GM19468 (cell line): ENCODE measurements at regions not wholly inside any gene's neighbourhood (a gene's known extent, or its start where the extent isn't known, plus 50 kb on each side); places are given as distances from the start of the nearest gene placed in this dataset.

ENCODE experiments used
- ATAC-seq: cut with Tn5 transposase; IDR thresholded peaks from one replicate; pipeline ENCODE4 v1.9.1; 2021; ENCODE audit warnings: mild to moderate bottlenecking, moderate library complexity, moderate number of reproducible peaks; ENCODE audit not compliant: unreplicated experiment; ENCODE audit errors: extremely low read depth

DNA sequence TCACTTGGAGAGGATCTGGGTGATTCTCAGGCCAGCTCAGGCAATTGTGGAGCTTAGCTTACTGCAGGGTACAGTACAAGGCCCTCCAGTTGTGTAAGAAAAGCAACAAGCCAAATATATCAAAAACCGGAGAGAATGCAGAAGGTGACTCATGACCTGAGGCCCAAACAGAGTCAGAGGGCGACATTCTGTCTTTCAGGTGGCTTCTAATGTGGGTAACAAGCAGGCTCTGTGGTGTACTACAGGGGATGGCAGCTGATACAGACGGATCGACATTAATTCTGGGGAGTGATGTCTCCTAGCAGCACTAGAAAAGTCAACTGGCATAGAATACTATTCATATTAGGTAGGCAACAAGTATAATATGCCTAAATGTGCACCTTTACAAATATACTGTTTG, 219.5 kb upstream of the SOX11 start:
- no peak for ATAC-seq

DNA sequence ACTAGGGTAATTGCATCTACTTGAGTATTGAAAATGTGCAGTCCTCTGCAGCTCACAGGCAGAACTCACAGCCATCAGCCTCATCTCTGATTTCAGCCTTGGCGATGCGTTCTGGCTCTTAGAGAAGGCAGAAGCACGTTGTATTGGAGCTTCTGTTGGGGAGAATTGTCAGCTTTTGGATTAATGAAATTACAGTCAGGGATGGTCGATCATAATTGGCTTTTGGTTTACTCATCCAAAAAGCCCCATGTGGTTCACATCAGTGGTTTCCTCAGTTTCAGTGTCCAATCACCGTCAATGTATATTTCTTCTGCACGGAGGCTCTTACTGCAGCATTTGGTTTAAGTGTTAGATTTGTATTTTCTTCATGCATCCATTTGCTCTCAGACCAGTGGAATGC, 218.5 kb upstream of the SOX11 start:
- ATAC-seq: no peak

DNA sequence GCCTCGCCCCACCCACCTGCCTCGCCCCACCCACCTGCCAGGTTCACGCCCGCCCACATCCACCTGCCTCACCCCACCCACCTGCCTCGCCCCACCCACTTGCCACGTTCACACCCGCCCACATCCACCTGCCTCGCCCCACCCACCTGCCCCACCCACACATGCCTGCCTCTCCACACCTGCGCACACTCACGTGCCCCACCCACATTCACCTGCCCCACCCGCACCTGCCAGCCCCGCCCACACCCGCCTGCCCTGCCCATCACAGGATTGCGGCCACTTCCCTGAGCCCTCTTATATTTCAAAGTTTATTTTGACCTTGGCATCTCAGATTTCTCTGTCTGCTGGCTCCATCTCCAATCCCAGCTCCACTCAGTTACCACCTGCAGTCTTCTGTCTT, 217.5 kb upstream of the SOX11 start:
- ATAC-seq: no peak

DNA sequence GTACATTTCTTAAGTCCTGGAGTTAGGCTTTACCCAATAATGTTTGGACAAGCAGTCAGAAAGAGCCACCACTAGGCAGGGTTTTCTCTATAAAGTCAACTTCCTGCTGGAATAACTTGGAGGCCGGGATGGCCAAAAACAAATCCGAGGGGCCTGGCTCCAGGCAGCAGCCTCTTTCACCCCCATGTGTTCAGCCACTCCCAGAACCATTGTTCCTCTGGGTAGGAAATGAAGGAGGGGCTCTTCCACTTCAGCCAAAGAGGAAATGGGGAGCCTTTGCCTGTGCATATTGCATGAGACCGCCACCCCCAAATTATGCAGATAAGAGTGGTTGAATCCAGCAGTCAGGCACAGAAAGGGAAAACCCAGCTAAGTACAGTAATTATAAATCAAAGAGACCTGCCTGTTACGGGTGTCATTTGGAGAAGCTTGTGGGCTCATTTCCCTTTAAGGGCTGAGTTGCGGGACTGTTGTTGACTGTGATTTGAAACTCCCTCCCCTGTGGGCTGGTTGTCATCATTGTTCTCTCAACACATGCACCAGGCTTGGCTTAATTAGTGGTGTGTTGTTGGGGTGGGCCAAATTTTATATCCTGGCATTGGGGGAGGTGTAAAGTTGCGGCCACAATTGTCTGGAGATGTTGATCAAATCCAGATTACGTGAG, 212.8 kb upstream of the SOX11 start:
- ATAC-seq: no peak

DNA sequence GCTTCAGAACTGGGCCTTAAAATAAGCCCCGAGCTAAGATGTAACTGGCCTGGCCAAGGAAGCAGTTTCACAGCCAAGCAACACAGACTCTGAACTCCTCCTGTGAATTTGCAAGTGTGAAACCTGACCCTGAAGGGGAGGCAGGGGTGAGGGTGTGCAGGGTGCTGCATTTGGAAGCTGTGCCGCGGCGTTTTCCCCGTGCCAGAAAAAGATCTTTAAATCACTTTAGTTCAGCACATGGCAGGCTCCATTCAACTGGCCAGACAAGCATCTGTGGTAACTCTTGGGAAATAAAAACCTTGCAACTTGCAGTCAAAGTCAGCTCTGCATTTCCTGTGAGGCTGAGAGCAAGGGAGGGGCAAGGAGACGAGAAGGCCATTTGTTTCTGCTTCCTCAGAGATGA, 209.3 kb upstream of the SOX11 start:
- ATAC-seq: no peak

DNA sequence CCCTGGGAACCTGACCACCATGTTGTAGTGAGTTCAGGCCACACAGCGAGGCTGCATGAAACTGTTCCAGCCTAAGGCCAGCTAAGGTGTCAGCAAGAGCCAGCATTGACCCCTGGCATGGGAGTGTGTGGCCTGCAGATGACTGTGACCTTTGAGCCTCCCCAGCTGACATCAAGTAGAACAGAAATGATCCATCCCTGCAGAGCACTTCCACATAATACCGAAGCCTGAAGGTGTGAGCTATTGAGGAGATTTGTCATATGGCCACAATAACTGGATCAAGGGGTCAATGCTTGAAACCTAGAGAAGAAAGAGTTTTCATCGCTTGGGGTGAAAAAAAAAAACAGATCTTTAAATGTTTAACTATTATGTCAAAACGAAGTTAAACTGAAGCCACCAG, 207.3 kb upstream of the SOX11 start:
- no peak for ATAC-seq

DNA sequence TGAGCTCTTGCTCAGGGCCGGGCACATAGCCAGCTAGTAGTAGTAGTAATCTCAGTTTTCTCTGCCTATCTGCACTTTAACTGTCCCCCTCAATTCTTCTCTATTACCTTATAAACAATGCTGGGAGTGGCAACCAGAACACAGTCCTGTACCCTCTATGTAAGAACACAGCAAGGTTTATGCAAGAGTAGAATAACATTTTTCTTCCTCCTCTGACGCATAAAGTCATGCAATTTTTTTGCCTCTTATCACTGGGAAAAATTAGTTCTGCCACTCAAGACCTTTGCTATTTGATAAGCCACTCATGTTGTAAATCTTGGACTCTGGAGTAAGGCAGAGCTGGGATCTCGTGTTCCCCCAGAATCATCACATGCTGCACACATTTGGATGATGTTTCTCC, 200.7 kb upstream of the SOX11 start:
- ATAC-seq: no peak

DNA sequence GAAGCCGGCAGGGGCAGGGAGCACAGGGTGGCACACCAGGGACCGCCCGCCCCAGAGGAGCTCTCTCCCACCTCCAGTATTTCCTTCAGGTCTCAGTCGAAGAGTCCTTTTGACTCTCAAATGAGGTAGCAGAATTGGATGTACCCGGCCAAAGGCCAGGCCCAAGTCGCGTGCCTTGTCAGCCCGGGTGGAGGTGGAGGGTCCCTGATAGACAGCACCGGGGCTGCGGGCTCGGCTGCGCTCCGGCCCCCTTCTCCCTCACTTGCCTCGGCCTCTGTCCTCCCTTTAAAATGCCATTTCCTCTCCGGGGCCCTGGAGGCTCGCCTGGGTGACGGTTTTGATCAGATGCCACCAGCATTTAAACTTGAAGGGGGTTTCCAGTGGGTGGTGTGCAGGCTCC, 198.9 kb upstream of the SOX11 start:
- no peak for ATAC-seq

DNA sequence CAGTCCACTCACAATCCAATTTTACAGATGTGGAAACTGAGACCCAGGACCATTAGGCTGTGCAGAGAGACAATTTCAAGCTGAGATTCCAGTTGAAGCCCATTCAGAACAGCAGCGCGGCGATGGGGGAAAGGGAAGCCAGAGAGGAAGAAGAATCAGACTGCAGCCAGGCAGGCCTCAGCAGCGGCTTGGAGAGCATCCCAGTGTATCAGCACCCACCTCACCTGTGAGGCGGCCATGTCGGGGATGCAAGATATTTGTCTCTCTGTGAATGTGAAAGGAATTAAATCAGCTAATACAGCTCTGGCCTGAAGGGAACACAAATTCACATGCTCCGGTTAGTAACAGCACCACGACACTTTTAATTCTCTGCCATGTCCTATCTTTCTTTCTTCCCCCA, 198.0 kb upstream of the SOX11 start:
- ATAC-seq: no peak

DNA sequence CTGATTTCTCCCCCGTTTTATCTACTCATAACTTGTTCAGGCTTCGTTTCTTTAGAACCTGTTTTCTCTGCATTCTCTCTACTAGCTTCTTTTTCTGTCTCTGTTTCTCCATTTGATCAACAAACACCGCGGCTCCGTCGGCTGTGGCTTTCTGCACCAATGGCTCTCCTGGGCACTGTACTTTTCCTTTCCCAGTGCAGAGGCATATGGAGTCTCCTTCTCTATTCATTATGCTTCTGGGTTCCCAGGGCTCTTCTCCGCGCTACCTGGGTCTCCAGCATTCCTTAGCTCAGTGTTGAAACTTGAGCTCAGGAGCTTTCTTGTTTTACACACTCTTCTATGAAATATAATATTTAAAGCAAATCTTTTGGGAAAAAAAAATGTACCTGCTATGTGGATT, 196.6 kb upstream of the SOX11 start:
- no peak for ATAC-seq

DNA sequence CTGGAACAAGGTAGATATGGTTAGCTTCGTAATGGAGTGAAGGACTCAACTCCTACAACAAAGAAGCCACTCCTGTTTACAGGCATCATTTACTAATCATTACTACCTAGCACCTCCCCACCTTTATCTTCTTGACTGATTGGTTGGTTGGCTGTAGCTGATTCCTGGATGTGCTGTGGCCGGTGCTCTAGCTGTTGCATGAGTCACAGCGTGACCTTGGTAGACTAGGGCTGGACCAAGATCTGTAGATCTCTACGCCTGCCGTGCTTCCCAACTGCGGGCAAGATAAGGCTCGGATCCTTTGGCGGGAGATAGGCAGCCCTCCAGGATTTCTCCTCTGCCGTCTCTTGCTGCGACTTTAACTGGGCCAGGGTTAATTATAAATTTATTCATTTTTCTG, 194.3 kb upstream of the SOX11 start:
- no peak for ATAC-seq

DNA sequence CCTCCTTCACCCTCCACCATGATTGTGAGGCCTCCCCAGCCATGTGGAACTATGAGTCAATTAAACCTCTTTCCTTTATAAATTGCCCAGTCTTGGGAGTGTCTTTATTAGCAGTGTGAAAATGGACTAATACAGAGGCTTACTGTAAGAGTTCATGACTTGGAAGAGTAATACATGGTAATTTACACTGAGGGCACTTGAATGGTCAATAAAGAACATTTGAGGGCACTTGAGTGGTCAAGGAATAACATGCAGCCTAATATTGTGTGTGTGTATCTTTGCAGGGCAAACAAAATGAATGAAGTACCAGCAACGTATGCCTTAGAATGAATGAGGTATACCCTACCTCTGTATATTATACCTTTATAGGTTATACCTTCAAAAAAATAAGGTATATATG, 190.4 kb upstream of the SOX11 start:
- no peak for ATAC-seq

DNA sequence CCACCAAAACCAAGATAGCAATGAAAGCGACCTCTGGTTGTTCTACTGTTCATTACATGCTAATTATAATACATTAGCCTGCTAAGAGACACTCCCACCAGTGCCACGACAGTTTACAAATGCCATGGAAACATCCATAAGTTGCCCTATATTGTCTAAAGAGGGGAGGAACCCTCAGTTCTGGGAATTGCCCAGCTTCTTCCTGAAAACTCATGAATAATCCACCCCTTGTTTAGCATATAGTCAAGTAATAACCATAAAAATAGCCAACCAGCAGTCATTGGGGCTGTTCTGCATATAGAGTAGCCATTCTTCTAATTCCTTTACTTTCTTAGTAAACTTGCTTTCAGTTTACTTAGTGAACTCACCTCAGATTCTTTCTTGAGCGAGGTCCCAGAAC, 189.8 kb upstream of the SOX11 start:
- no peak for ATAC-seq

DNA sequence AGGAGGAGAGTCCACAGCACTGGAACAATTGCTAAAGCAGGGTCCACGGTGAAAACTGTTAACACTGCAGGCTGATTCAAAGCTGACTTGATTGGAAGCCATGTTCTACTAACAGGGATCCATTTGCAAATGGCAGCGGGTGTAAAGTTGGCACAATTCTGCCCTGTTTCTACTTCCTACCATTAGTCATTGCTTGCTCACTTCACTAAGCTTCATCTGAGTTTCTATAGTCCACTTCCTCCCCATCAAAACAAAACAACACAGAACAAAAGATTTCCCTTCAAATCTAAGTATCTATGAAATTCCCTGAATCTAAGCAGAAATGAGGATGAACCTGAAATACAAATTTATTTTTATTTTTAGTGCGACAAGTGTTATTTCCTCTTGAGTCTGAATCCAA, 187.4 kb upstream of the SOX11 start:
- ATAC-seq: no peak

DNA sequence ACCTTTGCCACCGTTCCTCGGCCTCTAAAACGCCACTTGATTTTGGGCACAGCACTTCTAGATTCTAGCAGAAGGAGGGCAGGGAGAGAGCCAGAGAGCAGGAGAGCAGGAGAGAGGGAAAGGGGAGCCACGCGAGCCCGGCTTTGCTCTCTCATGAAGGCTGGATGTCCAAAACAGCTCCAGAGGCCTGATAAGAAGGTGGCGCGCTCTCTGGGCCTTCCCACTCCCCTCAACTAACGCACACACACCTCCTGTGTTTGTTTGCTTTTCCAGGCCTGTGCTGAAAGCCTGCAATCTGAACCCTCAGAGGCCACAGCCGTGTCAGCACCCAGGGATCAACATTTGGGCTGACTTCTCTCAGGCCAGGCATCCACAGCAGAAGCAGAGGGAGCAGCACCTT, 184.8 kb upstream of the SOX11 start:
- no peak for ATAC-seq

DNA sequence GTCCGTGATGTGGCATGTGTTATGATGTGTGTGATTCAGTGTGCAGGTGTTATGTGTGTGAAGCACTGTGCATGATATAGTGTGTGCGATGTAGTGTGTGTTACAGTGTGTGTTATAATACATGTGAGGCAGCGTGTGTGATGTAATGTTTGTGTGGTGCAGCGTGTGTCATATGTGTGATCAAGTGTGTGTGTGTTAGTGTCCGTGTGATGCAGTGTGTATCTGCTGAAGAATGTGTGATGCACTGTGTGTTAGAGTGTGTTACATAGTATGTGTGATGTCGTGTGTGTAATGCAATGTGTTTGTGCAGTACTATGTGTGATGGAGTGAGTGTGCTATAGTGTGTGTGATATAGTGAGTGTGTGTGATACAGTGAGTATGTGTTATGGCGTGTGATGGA, 182.8 kb upstream of the SOX11 start:
- ATAC-seq: no peak

DNA sequence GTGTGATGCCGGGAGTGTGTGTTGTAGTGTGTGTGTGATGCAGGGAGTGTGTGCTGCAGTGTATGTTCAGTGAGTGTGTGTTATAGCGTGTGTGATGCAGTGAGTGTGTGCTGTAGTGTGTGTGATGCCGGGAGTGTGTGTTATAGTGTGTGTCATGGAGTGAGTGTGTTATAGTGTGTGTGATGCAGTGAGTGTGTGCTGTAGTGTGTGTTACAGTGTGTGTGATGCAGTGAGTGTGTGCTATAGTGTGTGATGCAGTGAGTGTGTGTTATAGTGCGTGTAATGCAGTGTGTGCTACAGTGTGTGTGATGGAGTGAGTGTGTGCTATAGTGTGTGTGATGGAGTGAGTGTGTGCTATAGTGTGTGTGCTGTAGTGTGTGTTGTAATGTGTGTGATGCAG, 182.1 kb upstream of the SOX11 start:
- no peak for ATAC-seq

DNA sequence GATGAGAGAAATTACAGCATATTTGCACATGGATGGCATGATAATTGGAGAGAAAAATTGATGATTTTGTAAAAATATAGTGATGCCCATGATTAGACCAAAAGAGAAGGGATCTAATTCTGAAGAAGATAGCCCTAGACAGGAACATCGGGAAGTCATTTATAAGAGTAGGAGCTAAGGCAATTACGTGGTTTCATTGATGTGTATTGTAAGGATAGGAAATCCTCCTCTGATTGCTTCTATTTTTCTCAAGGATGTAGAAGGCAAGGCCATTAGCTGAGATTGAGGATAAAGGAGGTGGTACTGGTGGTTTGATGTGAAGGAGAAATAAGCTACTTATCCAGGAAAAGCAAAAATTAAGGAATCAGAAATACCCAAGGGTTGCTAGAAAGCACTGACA, 176.5 kb upstream of the SOX11 start:
- no peak for ATAC-seq

DNA sequence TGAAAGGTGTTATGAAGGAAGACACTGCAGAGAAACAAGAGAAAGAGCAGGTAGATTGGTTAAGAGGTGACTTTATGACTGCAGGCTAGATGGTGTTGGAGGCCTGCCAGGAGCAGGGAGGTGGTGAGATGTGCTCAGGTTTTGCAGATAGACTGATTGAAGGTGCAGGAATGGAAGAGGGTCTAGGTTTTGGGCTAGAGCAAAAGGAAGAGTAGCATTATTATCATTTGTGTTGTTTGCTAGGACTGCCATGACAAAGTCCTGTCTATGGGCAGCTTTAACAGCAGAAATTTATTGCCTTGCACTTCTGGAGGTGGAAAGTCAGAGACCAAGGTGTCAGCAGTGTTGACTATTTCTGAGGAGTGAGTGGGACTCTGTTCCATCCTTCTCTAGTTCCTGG, 172.9 kb upstream of the SOX11 start:
- ATAC-seq: no peak

DNA sequence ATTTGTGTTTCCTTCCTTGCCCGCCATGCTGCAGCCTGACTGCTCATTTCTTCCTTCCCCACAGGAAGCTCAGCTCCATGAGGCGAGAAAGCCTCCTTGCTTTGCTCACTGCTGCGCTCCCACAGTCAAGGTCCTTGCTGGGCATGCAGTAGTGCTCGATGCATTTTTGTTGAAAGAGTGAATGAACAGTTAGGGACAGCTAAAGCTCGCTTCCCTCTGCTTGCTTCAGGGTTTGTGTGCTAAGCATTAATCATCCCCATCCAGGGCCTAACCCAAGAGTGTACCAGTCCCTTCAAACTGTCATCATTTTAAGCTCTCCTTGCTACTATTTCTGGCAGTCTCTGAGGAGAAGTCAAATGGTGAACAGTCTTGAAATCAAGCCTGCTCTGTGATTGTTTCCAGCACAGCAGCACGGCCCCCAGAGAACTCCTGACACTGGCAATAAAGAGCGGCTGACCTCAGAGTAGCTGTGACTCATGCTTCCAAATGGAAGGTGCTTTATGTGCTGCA, 171.7 kb upstream of the SOX11 start:
- no peak for ATAC-seq

DNA sequence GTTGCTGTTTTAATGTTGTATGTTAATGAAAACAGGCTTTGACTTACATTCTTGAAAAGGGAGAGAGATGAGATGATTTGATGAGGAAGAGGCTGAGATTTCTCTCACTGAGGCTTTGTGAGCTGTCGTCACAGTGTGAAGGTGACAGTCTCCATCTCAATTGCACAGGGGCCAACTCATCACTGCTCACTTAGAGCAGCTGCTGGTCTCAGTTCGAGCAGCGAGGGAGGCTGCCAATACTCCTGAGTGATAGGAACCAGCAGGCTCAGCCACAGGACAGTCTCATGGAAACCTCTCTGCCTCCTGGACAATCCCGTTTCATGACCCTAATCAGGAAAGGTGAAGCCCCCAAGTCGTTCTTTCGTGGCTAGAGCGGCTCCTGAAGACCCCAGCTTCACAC, 170.7 kb upstream of the SOX11 start:
- ATAC-seq: no peak

DNA sequence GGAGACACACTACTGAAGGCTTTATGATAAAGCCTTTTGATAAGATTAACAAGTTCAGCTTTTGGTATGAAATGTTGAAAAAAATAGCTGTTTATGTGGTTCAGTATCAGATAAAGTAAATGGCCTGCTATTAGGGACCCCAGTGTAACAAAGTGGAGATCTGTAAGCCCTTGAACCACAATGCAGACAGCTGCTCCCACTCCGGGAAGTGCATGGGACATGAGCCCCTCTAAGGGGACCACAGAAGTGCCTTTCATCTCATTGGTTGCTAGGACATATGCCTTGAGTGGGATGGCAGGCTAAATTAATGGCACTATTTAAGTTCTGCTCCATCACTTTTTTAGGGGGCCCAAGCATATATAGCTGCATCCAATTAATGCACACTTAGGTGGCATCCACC, 167.6 kb upstream of the SOX11 start:
- ATAC-seq: no peak

DNA sequence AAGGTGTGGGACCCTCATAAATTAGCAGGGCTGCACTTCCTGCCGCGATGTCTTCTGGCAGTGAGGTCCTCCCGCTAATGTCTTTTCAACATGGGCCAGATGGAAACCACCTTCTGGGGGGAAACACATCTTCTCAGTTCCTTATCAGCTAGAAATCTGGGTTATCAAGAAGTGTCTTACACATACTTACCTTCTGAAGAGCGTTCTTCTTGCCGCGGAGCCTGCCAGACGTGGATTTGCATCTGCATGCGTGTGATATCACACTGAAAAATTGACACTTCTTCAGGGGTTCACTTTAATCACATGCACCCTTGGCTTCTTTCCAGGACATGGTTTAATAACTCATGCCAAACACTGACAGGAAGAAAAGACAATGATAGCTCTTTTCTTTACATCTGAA, 163.5 kb upstream of the SOX11 start:
- ATAC-seq: no peak
